ENCODE measurements at regions not wholly inside any gene's neighbourhood (a gene's known extent, or its start where the extent isn't known, plus 50 kb on each side); places are given as distances from the start of the nearest gene placed in this dataset.

DNA sequence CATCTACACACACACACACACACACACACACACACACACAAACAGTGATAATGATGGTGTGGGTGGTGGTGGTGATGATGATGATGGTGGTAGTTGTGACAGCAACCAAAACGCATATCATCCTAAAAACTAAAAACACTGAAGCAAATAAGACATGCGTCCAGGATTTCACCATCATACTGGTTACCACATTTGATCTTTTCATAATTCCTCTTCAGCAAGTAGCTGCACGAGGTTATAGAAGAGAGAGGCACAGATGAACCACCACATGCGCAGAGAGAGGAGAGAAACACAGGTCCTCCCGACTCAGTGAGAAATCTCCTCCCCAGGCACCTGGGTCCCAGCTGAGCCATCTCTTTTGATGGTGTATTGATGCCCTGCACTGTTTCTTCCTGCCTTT lies 393.3 kb downstream of the METTL4 start:
- Mint-ChIP-seq H3K4me1 (ENCODE audit: unreplicated experiment) (no peaks in the 10 kb centered on the region), H3K27me3 (ENCODE audit: unreplicated experiment) (no peaks in the 10 kb centered on the region), H3K9me3 (ENCODE audit: unreplicated experiment) (no peaks in the 10 kb centered on the region), H3K4me3 (ENCODE audit: unreplicated experiment) (no peak overlapping the region), H3K27ac (ENCODE audit: unreplicated experiment) (no peak overlapping the region), H3K36me3 (ENCODE audit: low read depth, unreplicated experiment) (no peaks in the 10 kb centered on the region)
- DNase-seq (ENCODE audit: low spot score): no peak
- TF ChIP-seq, protein P1, sequence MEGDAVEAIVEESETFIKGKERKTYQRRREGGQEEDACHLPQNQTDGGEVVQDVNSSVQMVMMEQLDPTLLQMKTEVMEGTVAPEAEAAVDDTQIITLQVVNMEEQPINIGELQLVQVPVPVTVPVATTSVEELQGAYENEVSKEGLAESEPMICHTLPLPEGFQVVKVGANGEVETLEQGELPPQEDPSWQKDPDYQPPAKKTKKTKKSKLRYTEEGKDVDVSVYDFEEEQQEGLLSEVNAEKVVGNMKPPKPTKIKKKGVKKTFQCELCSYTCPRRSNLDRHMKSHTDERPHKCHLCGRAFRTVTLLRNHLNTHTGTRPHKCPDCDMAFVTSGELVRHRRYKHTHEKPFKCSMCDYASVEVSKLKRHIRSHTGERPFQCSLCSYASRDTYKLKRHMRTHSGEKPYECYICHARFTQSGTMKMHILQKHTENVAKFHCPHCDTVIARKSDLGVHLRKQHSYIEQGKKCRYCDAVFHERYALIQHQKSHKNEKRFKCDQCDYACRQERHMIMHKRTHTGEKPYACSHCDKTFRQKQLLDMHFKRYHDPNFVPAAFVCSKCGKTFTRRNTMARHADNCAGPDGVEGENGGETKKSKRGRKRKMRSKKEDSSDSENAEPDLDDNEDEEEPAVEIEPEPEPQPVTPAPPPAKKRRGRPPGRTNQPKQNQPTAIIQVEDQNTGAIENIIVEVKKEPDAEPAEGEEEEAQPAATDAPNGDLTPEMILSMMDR (IDR thresholded peaks at IDR 0.05; ENCODE audit: unreplicated experiment): no peak

DNA sequence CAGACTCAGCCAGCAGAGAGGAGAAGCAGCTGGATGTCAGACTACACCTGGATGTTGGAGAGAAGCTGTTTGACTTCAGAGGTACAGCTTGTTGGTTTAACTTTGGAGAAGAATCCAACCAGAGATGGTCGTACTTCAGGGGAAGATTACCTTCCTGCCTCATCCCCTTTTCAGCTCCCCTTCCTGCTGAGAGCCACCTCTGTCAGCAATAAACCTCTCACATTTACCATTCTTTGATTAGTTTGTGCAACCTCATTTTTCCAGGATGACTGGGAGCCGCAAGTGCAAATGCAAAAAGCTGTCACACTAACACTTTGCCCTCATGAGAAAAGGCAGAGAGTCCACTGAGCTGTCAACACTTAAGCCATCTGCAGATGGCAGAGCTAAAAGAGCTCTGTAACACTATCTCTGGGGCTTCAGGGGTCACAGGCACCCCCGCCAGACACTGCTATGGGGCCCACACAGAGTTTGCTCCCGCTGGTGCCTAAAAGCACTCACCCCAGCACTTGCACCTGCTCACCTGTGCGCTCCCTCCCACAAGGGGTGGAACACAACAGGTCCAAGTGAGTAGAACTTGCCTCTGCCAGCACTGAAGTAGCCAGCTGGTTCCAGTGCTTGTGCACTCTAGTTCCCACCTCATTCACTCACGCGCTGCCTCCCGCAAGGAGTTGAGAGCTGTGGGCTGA lies 391.7 kb downstream of the METTL4 start:
- no peak overlapping the region for H3K4me3 Mint-ChIP-seq (ENCODE audit: unreplicated experiment)
- no peak overlapping the region for H3K27ac Mint-ChIP-seq (ENCODE audit: unreplicated experiment)
- H3K4me1 Mint-ChIP-seq (ENCODE audit: unreplicated experiment): no peaks in the 10 kb centered on the region
- H3K9me3 Mint-ChIP-seq (ENCODE audit: unreplicated experiment): no peaks in the 10 kb centered on the region
- H3K36me3 Mint-ChIP-seq (ENCODE audit: low read depth, unreplicated experiment): no peaks in the 10 kb centered on the region
- no peak for DNase-seq (ENCODE audit: low spot score)
- TF ChIP-seq, protein P1 (IDR thresholded peaks at IDR 0.05; ENCODE audit: unreplicated experiment): no peak
- no peaks in the 10 kb centered on the region for H3K27me3 Mint-ChIP-seq (ENCODE audit: unreplicated experiment)

DNA sequence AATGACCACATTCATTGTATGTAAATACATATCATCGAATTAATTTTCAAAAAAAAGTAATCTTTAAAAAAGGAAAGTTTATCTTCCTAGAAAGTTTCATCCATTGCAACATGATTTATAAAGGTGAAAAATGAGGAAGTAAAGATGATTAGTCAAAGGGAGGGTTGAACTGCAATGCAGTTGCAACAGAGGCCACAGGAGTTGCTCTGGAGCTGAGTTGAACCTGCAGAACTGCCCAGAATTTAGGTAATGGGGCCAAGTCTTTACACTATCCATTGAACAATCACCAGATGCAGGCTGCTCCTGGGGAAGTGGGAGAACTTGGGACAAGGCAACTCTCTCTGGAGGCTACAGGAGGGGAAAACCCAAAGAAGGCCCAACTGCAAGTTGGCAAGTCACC lies 390.7 kb downstream of the METTL4 start:
- Mint-ChIP-seq H3K36me3 (ENCODE audit: low read depth, unreplicated experiment) (no peaks in the 10 kb centered on the region), H3K4me3 (ENCODE audit: unreplicated experiment) (no peak overlapping the region), H3K9me3 (ENCODE audit: unreplicated experiment) (no peaks in the 10 kb centered on the region), H3K27me3 (ENCODE audit: unreplicated experiment) (no peaks in the 10 kb centered on the region), H3K4me1 (ENCODE audit: unreplicated experiment) (no peaks in the 10 kb centered on the region), H3K27ac (ENCODE audit: unreplicated experiment) (no peak overlapping the region)
- DNase-seq (ENCODE audit: low spot score): no peak
- TF ChIP-seq, protein P1 (IDR thresholded peaks at IDR 0.05; ENCODE audit: unreplicated experiment): no peak

DNA sequence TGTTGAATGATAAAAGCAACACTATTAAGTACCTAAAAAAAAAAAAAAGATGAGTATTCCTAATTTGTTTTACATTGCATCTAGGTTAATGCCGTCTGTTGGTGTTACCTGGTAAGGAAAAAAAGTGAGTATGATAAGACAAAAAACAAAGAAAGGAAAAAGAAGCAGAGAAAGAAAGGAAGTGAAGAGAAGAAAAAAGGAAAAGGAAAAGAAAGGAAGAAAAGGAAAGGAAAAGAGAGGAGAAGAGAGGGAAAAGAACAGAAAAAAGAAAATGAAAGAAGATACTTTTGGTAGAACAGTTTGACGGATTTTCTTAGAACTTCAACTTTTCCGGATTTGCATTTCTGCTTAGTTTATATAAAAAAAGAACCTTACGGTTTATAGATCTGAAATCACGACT lies 387.9 kb downstream of the METTL4 start:
- no peaks in the 10 kb centered on the region for H3K27me3 Mint-ChIP-seq (ENCODE audit: unreplicated experiment)
- TF ChIP-seq, protein P1 (IDR thresholded peaks at IDR 0.05; ENCODE audit: unreplicated experiment): no peak

DNA sequence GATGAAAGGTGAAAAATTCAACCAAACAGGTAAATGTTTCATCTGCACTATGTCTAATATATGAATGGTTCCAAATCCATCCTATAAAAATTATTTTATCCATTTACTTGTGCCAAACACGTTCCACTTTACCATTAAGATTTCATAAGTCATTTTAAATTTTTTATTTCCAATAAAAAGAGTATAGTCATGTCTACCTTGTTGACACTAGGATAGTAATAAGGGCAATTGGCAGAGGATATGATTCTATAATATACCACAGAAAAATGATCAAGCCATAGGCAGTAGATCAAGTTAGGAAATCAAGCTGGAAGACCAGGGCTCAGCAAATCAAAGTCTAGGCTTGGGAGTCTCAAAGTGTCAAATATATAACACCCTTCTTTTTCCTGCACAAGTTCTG lies 384.3 kb downstream of the METTL4 start:
- no peak overlapping the region for H3K4me3 Mint-ChIP-seq (ENCODE audit: unreplicated experiment)
- H3K36me3 Mint-ChIP-seq (ENCODE audit: low read depth, unreplicated experiment): no peaks in the 10 kb centered on the region
- no peak for DNase-seq (ENCODE audit: low spot score)
- H3K27ac Mint-ChIP-seq (ENCODE audit: unreplicated experiment): no peak overlapping the region
- TF ChIP-seq, protein P1 (IDR thresholded peaks at IDR 0.05; ENCODE audit: unreplicated experiment): no peak
- H3K9me3 Mint-ChIP-seq (ENCODE audit: unreplicated experiment): no peaks in the 10 kb centered on the region
- no peaks in the 10 kb centered on the region for H3K4me1 Mint-ChIP-seq (ENCODE audit: unreplicated experiment)
- H3K27me3 Mint-ChIP-seq (ENCODE audit: unreplicated experiment): no peaks in the 10 kb centered on the region

More for the DNA sequence above, 387.9 kb downstream of the METTL4 start:
- H3K4me1 Mint-ChIP-seq (ENCODE audit: unreplicated experiment): no peaks in the 10 kb centered on the region
- no peaks in the 10 kb centered on the region for H3K9me3 Mint-ChIP-seq (ENCODE audit: unreplicated experiment)
- no peak overlapping the region for H3K4me3 Mint-ChIP-seq (ENCODE audit: unreplicated experiment)
- no peaks in the 10 kb centered on the region for H3K36me3 Mint-ChIP-seq (ENCODE audit: low read depth, unreplicated experiment)
- no peak overlapping the region for H3K27ac Mint-ChIP-seq (ENCODE audit: unreplicated experiment)
- no peak for DNase-seq (ENCODE audit: low spot score)
